ENCODE measurements at regions not wholly inside any gene's neighbourhood (a gene's known extent, or its start where the extent isn't known, plus 50 kb on each side); places are given as distances from the start of the nearest gene placed in this dataset.

GRCh38 chr15:92520914-92521623 is 127.4 kb downstream of the ST8SIA2 start:
- no peak for TF ChIP-seq CTCF (conservative IDR thresholded peaks at IDR 0.05; ENCODE audit: low read depth, low read length)
- TF ChIP-seq RFX5 (IDR thresholded peaks at IDR 0.05; ENCODE audit: low read depth, low read length) = no peak
- TF ChIP-seq USF2 (IDR thresholded peaks at IDR 0.05; ENCODE audit: low read depth, low read length) = no peak
- TF ChIP-seq ELK1 (IDR thresholded peaks at IDR 0.05; ENCODE audit: borderline replicate concordance, low read depth, low read length) = no peak
- no peak for TF ChIP-seq MAZ (IDR thresholded peaks at IDR 0.05; ENCODE audit: borderline replicate concordance, low read depth, low read length)
- no peak for TF ChIP-seq POLR2A (IDR thresholded peaks at IDR 0.05; ENCODE audit: low read depth, low read length)
- TF ChIP-seq NFE2L2 (IDR thresholded peaks at IDR 0.05; ENCODE audit: low read depth, low read length) = no peak
- no peak for TF ChIP-seq MXI1 (IDR thresholded peaks at IDR 0.05; ENCODE audit: borderline replicate concordance, low read depth, low read length)
- TF ChIP-seq BHLHE40 (IDR thresholded peaks at IDR 0.05; ENCODE audit: low read depth, low read length) = no peak
- no peak for TF ChIP-seq SMC3 (IDR thresholded peaks at IDR 0.05; ENCODE audit: low read depth, low read length)
- no peak for TF ChIP-seq RCOR1 (IDR thresholded peaks at IDR 0.05; ENCODE audit: insufficient replicate concordance, low read length)
- no peak for TF ChIP-seq CEBPB (IDR thresholded peaks at IDR 0.05; ENCODE audit: low read depth, low read length)
- TF ChIP-seq FOS (IDR thresholded peaks at IDR 0.05; ENCODE audit: low read depth, low read length) = no peak

Data from IMR-90 (cell line).